K562 (cell line): ENCODE measurements at regions not wholly inside any gene's neighbourhood (a gene's known extent, or its start where the extent isn't known, plus 50 kb on each side); places are given as distances from the start of the nearest gene placed in this dataset.

Experiments
- ATAC-seq: fragments of 200-7000 bp; cut with Tn5 transposase; 3 replicates; pipeline ENCODE4 v1.9.1; 2020; ENCODE audit warnings: moderate library complexity
- BruUV-seq: library from RNA; stranded (reverse); fragments of 400-500 nt; replicated peaks from 2 replicates; lab custom pipeline; 2021; lab: Mats Ljungman, UMichigan
- CTCF ChIA-PET: fragments of 300-600 bp; formaldehyde crosslinking; extraction: SDS; loops from one replicate; lab custom pipeline; 2021; ENCODE audit warnings: low intra/inter-chr PET ratio; lab: Yijun Ruan, JAX
- POLR2A ChIA-PET: fragments of 300-600, 350-650 bp; sonication (Branson Sonifier 250); formaldehyde crosslinking; extraction: SDS; loops from one replicate; lab custom pipeline; 2021; ENCODE audit warnings: antibody characterized with exemption, inconsistent platforms; lab: Yijun Ruan, JAX
- DNase-seq, 4 experiments: peaks; one replicate each; pipeline versions ENCODE4 v3.0.0 to v3.0.0-alpha.2; 2011 to 2018; ENCODE audit warnings: low spot score in 3 of 4, mixed read lengths in 3 of 4; ENCODE audit errors: extremely low read depth in 1 of 4
- FAIRE-seq: peaks from 2 replicates; lab custom pipeline; 2011; peaks lifted over from hg19 to GRCh38; lab: Jason Lieb, UNC
- H2AFZ ChIP-seq: 2 replicates; pipeline ENCODE4 v1.6.0; 2011; ENCODE audit warnings: low read depth, low read length, control low read depth, inconsistent platforms
- H3K27ac ChIP-seq: fragments of 200-600 bp; 3 replicates; pipeline ENCODE4 v1.8.0; 2011; ENCODE audit warnings: low read depth, mild to moderate bottlenecking, control low read depth, inconsistent platforms, low read length, moderate library complexity, mixed read lengths; ENCODE audit errors: extremely low read depth
- H3K27me3 ChIP-seq, 2 experiments: fragments of 300-600 bp in 1 of 2; 2 replicates in 1 of 2; 3 replicates in 1 of 2; pipeline versions ENCODE4 v1.6.0 to v1.8.0; 2011; ENCODE audit warnings: inconsistent platforms in 2 of 2, low read length in 2 of 2, mild to moderate bottlenecking in 1 of 2, mixed read lengths in 1 of 2, moderate library complexity in 1 of 2; ENCODE audit not compliant: control insufficient read depth in 2 of 2, insufficient read depth in 2 of 2
- H3K36me3 ChIP-seq: fragments of 300-600 bp; 3 replicates; pipeline ENCODE4 v1.8.0; 2011; ENCODE audit warnings: mild to moderate bottlenecking, low read length, inconsistent platforms; ENCODE audit not compliant: control insufficient read depth, insufficient read depth
- H3K4me1 ChIP-seq, 2 experiments: fragments of 200-600 bp in 1 of 2; replicated peaks in 1 of 2; 2 replicates in 1 of 2; 3 replicates in 1 of 2; pipeline versions ENCODE4 v1.5.1 to v1.8.0; 2011; ENCODE audit warnings: inconsistent platforms in 2 of 2, low read length in 2 of 2, mild to moderate bottlenecking in 1 of 2, mixed read lengths in 1 of 2, moderate library complexity in 1 of 2; ENCODE audit not compliant: control insufficient read depth in 2 of 2, insufficient read depth in 2 of 2
- H3K4me2 ChIP-seq: 2 replicates; pipeline ENCODE4 v1.6.1; 2011; ENCODE audit warnings: low read length, control low read depth, inconsistent platforms, mixed read lengths; ENCODE audit not compliant: insufficient read depth
- H3K4me3 ChIP-seq: fragments of 200-600 bp; sonication (generic), shearing (Covaris generic); 2 replicates; pipeline ENCODE4 v1.5.1; 2016; ENCODE audit warnings: control low read depth, inconsistent platforms
- H3K79me2 ChIP-seq: fragments of 200-600 bp; 3 replicates; pipeline ENCODE4 v1.8.0; 2011; ENCODE audit warnings: low read length, inconsistent platforms; ENCODE audit not compliant: control insufficient read depth, insufficient read depth
- H3K9ac ChIP-seq, 2 experiments: 2 replicates each; pipeline versions ENCODE4 v1.6.0 to v1.6.1; 2011; ENCODE audit warnings: low read depth in 2 of 2, low read length in 2 of 2, control low read depth in 1 of 2, inconsistent platforms in 1 of 2, mild to moderate bottlenecking in 1 of 2, mixed read lengths in 1 of 2; ENCODE audit not compliant: insufficient read depth in 1 of 2
- H3K9me1 ChIP-seq: one replicate; pipeline ENCODE4 v1.6.0; 2011; ENCODE audit warnings: inconsistent platforms, mild to moderate bottlenecking, low read length, moderate library complexity; ENCODE audit not compliant: control insufficient read depth, insufficient read depth
- H3K9me3 ChIP-seq: replicated peaks from 2 replicates; pipeline ENCODE4 v1.5.1; 2011; ENCODE audit warnings: low read depth, low read length, inconsistent platforms; ENCODE audit not compliant: control insufficient read depth, insufficient read depth
- H4K20me1 ChIP-seq: replicated peaks from 2 replicates; pipeline ENCODE4 v1.6.1; 2011; ENCODE audit warnings: low read length, inconsistent platforms, mixed read lengths; ENCODE audit not compliant: control insufficient read depth, insufficient read depth
- BRD9 ChIP-seq: fragments of 450-650 bp; IDR thresholded peaks from 2 replicates; pipeline ENCODE4 v1.6.1; 2018; ENCODE audit warnings: low read depth; ENCODE audit not compliant: partially characterized antibody
- CBFA2T3 ChIP-seq: fragments of 450-650 bp; IDR thresholded peaks from 2 replicates; pipeline ENCODE4 v1.6.1; 2017
- CCAR2 ChIP-seq: fragments of 200-400 bp; formaldehyde crosslinking; IDR thresholded peaks from 2 replicates; pipeline ENCODE4 v1.6.1; 2017; ENCODE audit warnings: mild to moderate bottlenecking, low read depth, low read length
- CHD1 ChIP-seq: fragments of 200-600 bp; sonication (generic); IDR thresholded peaks from one replicate; pipeline ENCODE4 v1.6.1; 2012; ENCODE audit warnings: mild to moderate bottlenecking, moderate library complexity, low read length, inconsistent platforms
- CHD4 ChIP-seq: fragments of 200-600 bp; sonication (generic); IDR thresholded peaks from 3 replicates; pipeline ENCODE4 v1.6.1; 2012; ENCODE audit warnings: low read depth, mild to moderate bottlenecking, mixed read lengths, low read length, inconsistent platforms; ENCODE audit not compliant: insufficient read depth, insufficient replicate concordance, poor library complexity, severe bottlenecking
- CREBBP ChIP-seq: IDR thresholded peaks from one replicate; pipeline ENCODE4 v1.6.1; 2012; ENCODE audit warnings: low read depth, mild to moderate bottlenecking, control low read depth, inconsistent platforms, low read length
- ETS1 ChIP-seq: conservative IDR thresholded peaks from 2 replicates; pipeline ENCODE4 v1.6.1; 2011; ENCODE audit warnings: low read depth, mild to moderate bottlenecking, low read length; ENCODE audit not compliant: control insufficient read depth
- FIP1L1 ChIP-seq: fragments of 200-400 bp; formaldehyde crosslinking; IDR thresholded peaks from 2 replicates; pipeline ENCODE4 v1.6.1; 2018; ENCODE audit warnings: mild to moderate bottlenecking, low read depth, low read length; ENCODE audit not compliant: poor library complexity, severe bottlenecking
- KDM1A ChIP-seq, 2 experiments: fragments of 450-650 bp; IDR thresholded peaks; 2 replicates each; pipeline ENCODE4 v1.6.1; 2016; ENCODE audit warnings: mild to moderate bottlenecking in 2 of 2
- MAFG ChIP-seq: fragments of 450-650 bp; conservative IDR thresholded peaks from 2 replicates; pipeline ENCODE4 v1.6.1; 2016; ENCODE audit warnings: missing genetic modification characterization, missing compliant biosample characterization
- MEIS2 ChIP-seq: fragments of 450-650 bp; IDR thresholded peaks from 2 replicates; pipeline ENCODE4 v1.6.1; 2014; ENCODE audit warnings: mild to moderate bottlenecking; ENCODE audit not compliant: partially characterized antibody
- SMARCE1 ChIP-seq: fragments of 450-650 bp; IDR thresholded peaks from 2 replicates; pipeline ENCODE4 v1.7.1; 2016; ENCODE audit warnings: mild to moderate bottlenecking
- SNRNP70 ChIP-seq: fragments of 200-400 bp; formaldehyde crosslinking; optimal IDR thresholded peaks from 2 replicates; pipeline ENCODE3; 2017; ENCODE audit warnings: low read depth, low read length
- TAL1 ChIP-seq: fragments of 450-650 bp; IDR thresholded peaks from 2 replicates; pipeline ENCODE4 v1.6.1; 2016; ENCODE audit warnings: mild to moderate bottlenecking
- ZNF511 ChIP-seq: sonication (generic); formaldehyde crosslinking; IDR thresholded peaks from 2 replicates; pipeline ENCODE4 v1.8.0; 2022; ENCODE audit warnings: mild to moderate bottlenecking, missing genetic modification reagents
- WGBS: fragments of 100-300 bp; shearing (Covaris generic); methylation state at CpG from one replicate; pipeline ENCODE4 v1.1.6; 2016; ENCODE audit warnings: low coverage, mixed read lengths; ENCODE audit not compliant: insufficient coverage; ENCODE audit errors: missing lambda C conversion rate; 5-methylcytosine and 5-hydroxymethylcytosine counted together
- in situ Hi-C: fragments of 300-500 bp; cut with MboI; formaldehyde crosslinking; loops from 4 replicates; pipeline ENCODE4 v1.15.0; 2018; ENCODE audit warnings: inconsistent platforms, mixed read lengths
- intact Hi-C: fragments of 100-400 bp; cut with micrococcal nuclease; formaldehyde crosslinking; loops from 2 replicates; pipeline ENCODE4 v1.14.2; 2022
- TF ChIP-seq, protein P1 (sequence below), 2 experiments: fragments of 450-650 bp in 1 of 2; sonication (generic) in 1 of 2; formaldehyde crosslinking in 1 of 2; IDR thresholded peaks in 1 of 2; conservative IDR thresholded peaks in 1 of 2; 2 replicates each; pipeline versions ENCODE4 v1.6.1 to v1.8.1; 2016 to 2023; ENCODE audit warnings: mild to moderate bottlenecking in 2 of 2, moderate library complexity in 2 of 2, inconsistent platforms in 1 of 2, missing genetic modification reagents in 1 of 2

DNA sequence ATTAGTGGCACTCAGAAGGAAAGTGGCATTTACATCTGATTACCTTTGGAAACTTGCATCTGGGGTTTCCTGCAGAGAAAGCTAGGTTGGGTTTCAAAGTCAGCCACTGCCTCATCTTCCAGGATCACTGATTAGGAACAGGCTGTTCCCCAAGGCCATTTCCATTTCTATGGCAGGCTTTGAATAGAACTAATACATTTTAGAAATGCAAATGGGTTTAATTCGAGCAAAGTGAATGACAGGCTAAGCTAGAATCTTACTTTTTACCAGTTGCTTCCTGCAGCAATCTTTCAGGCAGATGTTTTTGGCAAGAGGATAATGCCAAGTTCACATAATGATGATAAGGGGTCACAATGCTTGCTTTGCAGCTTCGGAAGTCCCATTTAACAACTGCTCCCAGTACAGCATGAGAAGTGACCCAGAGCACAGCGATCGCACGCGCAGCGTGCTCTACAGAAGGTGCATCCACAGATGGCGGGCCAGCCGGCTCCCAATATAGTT lies 336.7 kb downstream of the LPIN1 start:
- no peaks in the 10 kb centered on the region for H4K20me1 ChIP-seq
- in situ Hi-C loops, result no loop called here
- no peaks in the 10 kb centered on the region for H3K36me3 ChIP-seq
- no peaks in the 10 kb centered on the region for H3K79me2 ChIP-seq
- no peak for FAIRE-seq
- TF ChIP-seq CREBBP (no peak), CHD4 (no peak), MEIS2 (no peak), CCAR2 (no peak), BRD9 (no peak), CBFA2T3 (no peak), SMARCE1 (no peak), SNRNP70 (no peak), MAFG (tag) (no peak), TAL1 (no peak), CHD1 (no peak), FIP1L1 (no peak), ZNF511 (CRISPR knock-in tag) (no peak), KDM1A (IDR thresholded peaks at IDR 0.05) (no peak), ETS1 (no peak)
- TF ChIP-seq, protein P1, sequence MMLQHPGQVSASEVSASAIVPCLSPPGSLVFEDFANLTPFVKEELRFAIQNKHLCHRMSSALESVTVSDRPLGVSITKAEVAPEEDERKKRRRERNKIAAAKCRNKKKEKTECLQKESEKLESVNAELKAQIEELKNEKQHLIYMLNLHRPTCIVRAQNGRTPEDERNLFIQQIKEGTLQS (IDR thresholded peaks at IDR 0.05), result no peak
- TF ChIP-seq, protein P1 (CRISPR knock-in tag; conservative IDR thresholded peaks at IDR 0.05), result no peak
- CTCF ChIA-PET, result no interaction called here
- no TSS peak for BruUV-seq
- no peak overlapping the region for H3K4me2 ChIP-seq
- no peaks in the 10 kb centered on the region for H3K27me3 ChIP-seq
- H3K4me1 ChIP-seq, result peaks cover 8 to 11% of the 10 kb centered on the region in 2 experiments; a peak in 4 of 5 replicates
- POLR2A ChIA-PET, result no interaction called here
- H3K9me1 ChIP-seq, result no peaks in the 10 kb centered on the region
- H3K27ac ChIP-seq, result no peak overlapping the region
- WGBS, result 64% methylated on average over 9 of the region's 9 CpGs
- no peak overlapping the region for H3K9ac ChIP-seq
- no peaks in the 10 kb centered on the region for H3K9me3 ChIP-seq
- intact Hi-C loops, result no loop called here
- H2AFZ ChIP-seq, result no peak overlapping the region
- H3K4me3 ChIP-seq, result no peak overlapping the region
- ATAC-seq, result no peak
- no peak for DNase-seq
